ENCODE measurements at regions not wholly inside any gene's neighbourhood (a gene's known extent, or its start where the extent isn't known, plus 50 kb on each side); places are given as distances from the start of the nearest gene placed in this dataset.
"Not testable (repeated sequence)": the region's sequence is repeated elsewhere in the genome, so short reads cannot be mapped to it uniquely, and the experiment has no call there.

- H3K36me3 ChIP-seq (ENCODE audit: control insufficient read depth, insufficient read depth, low read length); H3K27me3 ChIP-seq (ENCODE audit: control insufficient read depth, insufficient read depth, low read length); H3K4me3 ChIP-seq (ENCODE audit: low read depth, low read length); CTCF ChIA-PET; DNase-seq (ENCODE audit: low read depth); POLR2A ChIA-PET: not testable (repeated sequence)
These were observed 101.5 kb upstream of the POMZP3 start for GRCh38 chr7:76728571-76728974.

GRCh38 chr7:76723928-76724327 lies 96.8 kb upstream of the POMZP3 start:
- POLR2A ChIA-PET; H3K4me3 ChIP-seq (ENCODE audit: low read depth, low read length); H3K27me3 ChIP-seq (ENCODE audit: control insufficient read depth, insufficient read depth, low read length); CTCF ChIA-PET; DNase-seq (ENCODE audit: low read depth); H3K36me3 ChIP-seq (ENCODE audit: control insufficient read depth, insufficient read depth, low read length): not testable (repeated sequence)

- CTCF ChIA-PET = not testable (repeated sequence)
These were observed 89.5 kb upstream of the POMZP3 start for GRCh38 chr7:76716551-76716950.

GRCh38 chr7:76712926-76713325 lies 85.8 kb upstream of the POMZP3 start:
- H3K4me3 ChIP-seq (ENCODE audit: low read depth, low read length); H3K27me3 ChIP-seq (ENCODE audit: control insufficient read depth, insufficient read depth, low read length); CTCF ChIA-PET; POLR2A ChIA-PET; H3K36me3 ChIP-seq (ENCODE audit: control insufficient read depth, insufficient read depth, low read length); DNase-seq (ENCODE audit: low read depth): not testable (repeated sequence)

More at GRCh38 chr7:76716551-76716950, 89.5 kb upstream of the POMZP3 start:
- H3K36me3 ChIP-seq (ENCODE audit: control insufficient read depth, insufficient read depth, low read length); H3K27me3 ChIP-seq (ENCODE audit: control insufficient read depth, insufficient read depth, low read length); H3K4me3 ChIP-seq (ENCODE audit: low read depth, low read length); POLR2A ChIA-PET; DNase-seq (ENCODE audit: low read depth): not testable (repeated sequence)

GRCh38 chr7:76711648-76712047 lies 84.6 kb upstream of the POMZP3 start:
- H3K4me3 ChIP-seq (ENCODE audit: low read depth, low read length); POLR2A ChIA-PET; H3K27me3 ChIP-seq (ENCODE audit: control insufficient read depth, insufficient read depth, low read length); CTCF ChIA-PET; DNase-seq (ENCODE audit: low read depth); H3K36me3 ChIP-seq (ENCODE audit: control insufficient read depth, insufficient read depth, low read length): not testable (repeated sequence)

- DNase-seq (ENCODE audit: low read depth); POLR2A ChIA-PET; CTCF ChIA-PET; H3K36me3 ChIP-seq (ENCODE audit: control insufficient read depth, insufficient read depth, low read length); H3K4me3 ChIP-seq (ENCODE audit: low read depth, low read length); H3K27me3 ChIP-seq (ENCODE audit: control insufficient read depth, insufficient read depth, low read length): not testable (repeated sequence)
These were observed 82.6 kb upstream of the POMZP3 start for GRCh38 chr7:76709703-76710102.

- DNase-seq (ENCODE audit: low read depth); H3K4me3 ChIP-seq (ENCODE audit: low read depth, low read length); POLR2A ChIA-PET; H3K36me3 ChIP-seq (ENCODE audit: control insufficient read depth, insufficient read depth, low read length); CTCF ChIA-PET; H3K27me3 ChIP-seq (ENCODE audit: control insufficient read depth, insufficient read depth, low read length): not testable (repeated sequence)
These were observed 81.4 kb upstream of the POMZP3 start for GRCh38 chr7:76708446-76708845.

- H3K27me3 ChIP-seq (ENCODE audit: control insufficient read depth, insufficient read depth, low read length); H3K4me3 ChIP-seq (ENCODE audit: low read depth, low read length); CTCF ChIA-PET; POLR2A ChIA-PET; DNase-seq (ENCODE audit: low read depth); H3K36me3 ChIP-seq (ENCODE audit: control insufficient read depth, insufficient read depth, low read length): not testable (repeated sequence)
These were observed 76.7 kb upstream of the POMZP3 start for GRCh38 chr7:76703815-76704214.

- H3K36me3 ChIP-seq (ENCODE audit: control insufficient read depth, insufficient read depth, low read length); DNase-seq (ENCODE audit: low read depth); CTCF ChIA-PET; POLR2A ChIA-PET; H3K27me3 ChIP-seq (ENCODE audit: control insufficient read depth, insufficient read depth, low read length); H3K4me3 ChIP-seq (ENCODE audit: low read depth, low read length): not testable (repeated sequence)
These were observed 59.2 kb upstream of the POMZP3 start for GRCh38 chr7:76686277-76686676.

GRCh38 chr7:76684737-76685136 lies 57.7 kb upstream of the POMZP3 start:
- POLR2A ChIA-PET = not testable (repeated sequence)

GRCh38 chr7:76683631-76684030 lies 56.6 kb upstream of the POMZP3 start:
- H3K27me3 ChIP-seq (ENCODE audit: control insufficient read depth, insufficient read depth, low read length); DNase-seq (ENCODE audit: low read depth); H3K4me3 ChIP-seq (ENCODE audit: low read depth, low read length); POLR2A ChIA-PET; CTCF ChIA-PET; H3K36me3 ChIP-seq (ENCODE audit: control insufficient read depth, insufficient read depth, low read length): not testable (repeated sequence)

More at GRCh38 chr7:76684737-76685136, 57.7 kb upstream of the POMZP3 start:
- H3K27me3 ChIP-seq (ENCODE audit: control insufficient read depth, insufficient read depth, low read length); DNase-seq (ENCODE audit: low read depth); H3K36me3 ChIP-seq (ENCODE audit: control insufficient read depth, insufficient read depth, low read length); H3K4me3 ChIP-seq (ENCODE audit: low read depth, low read length); CTCF ChIA-PET: not testable (repeated sequence)

- H3K27me3 ChIP-seq (ENCODE audit: control insufficient read depth, insufficient read depth, low read length); DNase-seq (ENCODE audit: low read depth); H3K4me3 ChIP-seq (ENCODE audit: low read depth, low read length); H3K36me3 ChIP-seq (ENCODE audit: control insufficient read depth, insufficient read depth, low read length); POLR2A ChIA-PET; CTCF ChIA-PET: not testable (repeated sequence)
These were observed 54.7 kb upstream of the POMZP3 start for GRCh38 chr7:76681810-76682209.

GRCh38 chr7:76679174-76679573 lies 52.1 kb upstream of the POMZP3 start:
- H3K27me3 ChIP-seq (ENCODE audit: control insufficient read depth, insufficient read depth, low read length); CTCF ChIA-PET; H3K4me3 ChIP-seq (ENCODE audit: low read depth, low read length); POLR2A ChIA-PET; H3K36me3 ChIP-seq (ENCODE audit: control insufficient read depth, insufficient read depth, low read length); DNase-seq (ENCODE audit: low read depth): not testable (repeated sequence)

- POLR2A ChIA-PET; H3K27me3 ChIP-seq (ENCODE audit: control insufficient read depth, insufficient read depth, low read length); DNase-seq (ENCODE audit: low read depth); CTCF ChIA-PET; H3K36me3 ChIP-seq (ENCODE audit: control insufficient read depth, insufficient read depth, low read length); H3K4me3 ChIP-seq (ENCODE audit: low read depth, low read length): not testable (repeated sequence)
These were observed 51.4 kb upstream of the POMZP3 start for GRCh38 chr7:76678500-76678899.
